Activated CD4-positive, alpha-beta T cell treated with anti-CD3 and anti-CD28 coated beads for 36 hours (primary cell): ENCODE measurements at regions not wholly inside any gene's neighbourhood (a gene's known extent, or its start where the extent isn't known, plus 50 kb on each side); places are given as distances from the start of the nearest gene placed in this dataset.
A peak's percentile ranks its signal among the peaks of the same experiment; 100 is the strongest.

ENCODE experiments used
- ATAC-seq: fragments of 200-7000 bp; cut with Tn5 transposase; one replicate; pipeline ENCODE4 v1.10.0; 2021; ENCODE audit warnings: mild to moderate bottlenecking, moderate library complexity
- CTCF ChIA-PET: fragments of 350-600 bp; sonication (Branson Sonifier 250); formaldehyde crosslinking; loops from one replicate; lab custom pipeline; 2021; ENCODE audit warnings: antibody characterized with exemption; lab: Charles Lee
- POLR2A ChIA-PET: fragments of 350-600 bp; sonication (Branson Sonifier 250); formaldehyde crosslinking; loops from one replicate; lab custom pipeline; 2021; ENCODE audit warnings: antibody characterized with exemption, inconsistent platforms; lab: Charles Lee
- DNase-seq: peaks from one replicate; pipeline ENCODE4 v3.0.0-alpha.2; 2020
- H3K27ac Mint-ChIP-seq: one replicate; pipeline ENCODE4 v1.8.0; 2021; ENCODE audit warnings: mixed read lengths
- H3K27me3 Mint-ChIP-seq: one replicate; pipeline ENCODE4 v1.8.0; 2021; ENCODE audit warnings: mixed read lengths
- H3K36me3 Mint-ChIP-seq: one replicate; pipeline ENCODE4 v1.8.0; 2021; ENCODE audit warnings: low read depth, mixed read lengths
- H3K4me1 Mint-ChIP-seq: one replicate; pipeline ENCODE4 v1.8.0; 2021; ENCODE audit warnings: mixed read lengths
- H3K4me3 Mint-ChIP-seq: one replicate; pipeline ENCODE4 v1.8.0; 2021; ENCODE audit warnings: mild to moderate bottlenecking, moderate library complexity, mixed read lengths
- H3K9me3 Mint-ChIP-seq: one replicate; pipeline ENCODE4 v1.8.0; 2021; ENCODE audit warnings: low read depth, mixed read lengths
- intact Hi-C, 2 experiments: fragments of 100-400 bp; cut with DNase I in 1 of 2; cut with micrococcal nuclease in 1 of 2; formaldehyde crosslinking; loops; one replicate each; pipeline versions ENCODE4 v1.14.2 to v1.15.1; 2022 to 2024; cut with DNase I, micrococcal nuclease

- Mint-ChIP-seq H3K36me3 (no peaks in the 10 kb centered on the region), H3K9me3 (no peaks in the 10 kb centered on the region), H3K4me3 (no peak overlapping the region), H3K27ac (peak overlapping the region; percentile 65), H3K4me1 (peaks cover 30% of the 10 kb centered on the region), H3K27me3 (peaks cover 4% of the 10 kb centered on the region)
- CTCF ChIA-PET: interaction anchor here (0.6 kb wide), 1 partner anchor 99 kb away, joined by 3 read pairs; no protein-coding TSS in a partner anchor
- peak; percentile 45 for DNase-seq
- peak; percentile 92 for ATAC-seq
- intact Hi-C loops: loop anchor here (1.0 to 5.0 kb wide), 5 partner anchors 24 to 214 kb away; partner anchors contain the start of gene DUSP6 (in 1 of the 2)
- POLR2A ChIA-PET: no interaction called here
These were observed 214.1 kb downstream of the DUSP6 start for GRCh38 chr12:89138048-89138852.

GRCh38 chr12:89135976-89136634 is 216.2 kb downstream of the DUSP6 start:
- no peaks in the 10 kb centered on the region for H3K36me3 Mint-ChIP-seq
- H3K27me3 Mint-ChIP-seq: peaks cover 8% of the 10 kb centered on the region
- H3K4me1 Mint-ChIP-seq: peaks cover 30% of the 10 kb centered on the region
- H3K9me3 Mint-ChIP-seq: no peaks in the 10 kb centered on the region
- no peak overlapping the region for H3K27ac Mint-ChIP-seq
- DNase-seq (peak; percentile 10), ATAC-seq (peak; percentile 60)
- POLR2A ChIA-PET: interaction anchor here (0.9 kb wide), 1 partner anchor 26 kb away, joined by 3 read pairs; no protein-coding TSS in a partner anchor
- H3K4me3 Mint-ChIP-seq: no peak overlapping the region
- intact Hi-C loops: loop anchor here (2.0 to 5.0 kb wide), 4 partner anchors 63 to 217 kb away; partner anchors contain the start of gene DUSP6 (in 2 of the 2)
- CTCF ChIA-PET: interaction anchor here (0.6 to 1.5 kb wide), 9 partner anchors 10 to 211 kb away, joined by 3 to 4 read pairs (median 3); no protein-coding TSS in a partner anchor

- intact Hi-C loops: no loop called here
- CTCF ChIA-PET: interaction anchor here (0.7 to 1.0 kb wide), 2 partner anchors 34 to 322 kb away, joined by 3 to 4 read pairs; no protein-coding TSS in a partner anchor
- POLR2A ChIA-PET: no interaction called here
- peaks cover 34% of the 10 kb centered on the region for H3K4me1 Mint-ChIP-seq
- no peak overlapping the region for H3K4me3 Mint-ChIP-seq
- ATAC-seq (no peak), DNase-seq (no peak)
- H3K27me3 Mint-ChIP-seq: peaks cover 8% of the 10 kb centered on the region
- no peak overlapping the region for H3K27ac Mint-ChIP-seq
- H3K9me3 Mint-ChIP-seq: no peaks in the 10 kb centered on the region
- H3K36me3 Mint-ChIP-seq: no peaks in the 10 kb centered on the region
These were observed 218.0 kb downstream of the DUSP6 start for GRCh38 chr12:89134213-89134770.

- no peaks in the 10 kb centered on the region for H3K9me3 Mint-ChIP-seq
- intact Hi-C loops: no loop called here
- peaks cover 8% of the 10 kb centered on the region for H3K27me3 Mint-ChIP-seq
- no peaks in the 10 kb centered on the region for H3K36me3 Mint-ChIP-seq
- no peak overlapping the region for H3K4me3 Mint-ChIP-seq
- CTCF ChIA-PET: interaction anchor here (0.6 to 2.8 kb wide), 4 partner anchors 12 to 110 kb away, joined by 3 to 14 read pairs (median 4); no protein-coding TSS in a partner anchor
- no peak overlapping the region for H3K27ac Mint-ChIP-seq
- DNase-seq (peak; percentile 11), ATAC-seq (peak; percentile 92)
- H3K4me1 Mint-ChIP-seq: peaks cover 15% of the 10 kb centered on the region
- POLR2A ChIA-PET: no interaction called here
These were observed 223.0 kb downstream of the DUSP6 start for GRCh38 chr12:89129167-89129870.

GRCh38 chr12:89126712-89127111 is 225.6 kb downstream of the DUSP6 start:
- H3K27ac Mint-ChIP-seq: no peak overlapping the region
- ChIA-PET CTCF (interaction anchor here (1.1 kb wide), 1 partner anchor 9 kb away, joined by 4 read pairs; no protein-coding TSS in a partner anchor), POLR2A (no interaction called here)
- peaks cover 3% of the 10 kb centered on the region for H3K27me3 Mint-ChIP-seq
- no peaks in the 10 kb centered on the region for H3K9me3 Mint-ChIP-seq
- H3K4me3 Mint-ChIP-seq: no peak overlapping the region
- peaks cover 15% of the 10 kb centered on the region for H3K4me1 Mint-ChIP-seq
- peak; percentile 38 for ATAC-seq
- intact Hi-C loops: no loop called here
- DNase-seq: no peak
- H3K36me3 Mint-ChIP-seq: no peaks in the 10 kb centered on the region

- DNase-seq (no peak), ATAC-seq (no peak)
- Mint-ChIP-seq H3K9me3 (no peaks in the 10 kb centered on the region), H3K4me1 (peaks cover 10% of the 10 kb centered on the region), H3K27me3 (peaks cover 3% of the 10 kb centered on the region), H3K36me3 (no peaks in the 10 kb centered on the region), H3K27ac (no peak overlapping the region), H3K4me3 (no peak overlapping the region)
- POLR2A ChIA-PET: no interaction called here
- intact Hi-C loops: no loop called here
- CTCF ChIA-PET: no interaction called here
These were observed 229.4 kb downstream of the DUSP6 start for GRCh38 chr12:89122852-89123251.

- Mint-ChIP-seq H3K4me1 (peaks cover 4% of the 10 kb centered on the region), H3K36me3 (no peaks in the 10 kb centered on the region), H3K4me3 (no peak overlapping the region), H3K9me3 (no peaks in the 10 kb centered on the region), H3K27ac (no peak overlapping the region), H3K27me3 (no peaks in the 10 kb centered on the region)
- intact Hi-C loops: no loop called here
- ATAC-seq: no peak
- CTCF ChIA-PET: interaction anchor here (1.4 kb wide), 1 partner anchor 12 kb away, joined by 4 read pairs; no protein-coding TSS in a partner anchor
- POLR2A ChIA-PET: no interaction called here
- no peak for DNase-seq
These were observed 234.8 kb downstream of the DUSP6 start for GRCh38 chr12:89117448-89118034.

- DNase-seq (no peak), ATAC-seq (no peak)
- Mint-ChIP-seq H3K4me3 (no peak overlapping the region), H3K4me1 (no peaks in the 10 kb centered on the region), H3K27ac (no peak overlapping the region), H3K36me3 (no peaks in the 10 kb centered on the region), H3K9me3 (no peaks in the 10 kb centered on the region), H3K27me3 (no peaks in the 10 kb centered on the region)
- ChIA-PET CTCF (no interaction called here), POLR2A (no interaction called here)
- intact Hi-C loops: no loop called here
These were observed 240.3 kb downstream of the DUSP6 start for GRCh38 chr12:89111964-89112363.

- Mint-ChIP-seq H3K27ac (no peak overlapping the region), H3K27me3 (no peaks in the 10 kb centered on the region), H3K4me1 (no peaks in the 10 kb centered on the region), H3K9me3 (no peaks in the 10 kb centered on the region), H3K4me3 (no peak overlapping the region), H3K36me3 (no peaks in the 10 kb centered on the region)
- CTCF ChIA-PET: interaction anchor here (1.1 kb wide), 1 partner anchor 81 kb away, joined by 3 read pairs; no protein-coding TSS in a partner anchor
- intact Hi-C loops: no loop called here
- ATAC-seq (no peak), DNase-seq (no peak)
- POLR2A ChIA-PET: no interaction called here
These were observed 244.0 kb downstream of the DUSP6 start for GRCh38 chr12:89108265-89108664.

- Mint-ChIP-seq H3K4me3 (no peak overlapping the region), H3K36me3 (no peaks in the 10 kb centered on the region), H3K27ac (no peak overlapping the region), H3K27me3 (no peaks in the 10 kb centered on the region), H3K4me1 (no peaks in the 10 kb centered on the region), H3K9me3 (no peaks in the 10 kb centered on the region)
- ATAC-seq (no peak), DNase-seq (no peak)
- ChIA-PET CTCF (no interaction called here), POLR2A (no interaction called here)
- intact Hi-C loops: no loop called here
These were observed 245.4 kb downstream of the DUSP6 start for GRCh38 chr12:89106950-89107349.
